T-helper 2 cell treated with Interferon-gamma antibody and Interleukin-4, amounts not matched to agents 5 μg/mL and 100 μg/mL, for 36 hours (primary cell): ENCODE measurements at regions not wholly inside any gene's neighbourhood (a gene's known extent, or its start where the extent isn't known, plus 50 kb on each side); places are given as distances from the start of the nearest gene placed in this dataset.
"Not testable (repeated sequence)": the region's sequence is repeated elsewhere in the genome, so short reads cannot be mapped to it uniquely, and the experiment has no call there.

Experiments used
- DNase-seq: peaks from one replicate; pipeline ENCODE4 v3.0.0; 2021; ENCODE audit warnings: low spot score
- H3K27ac Mint-ChIP-seq: one replicate; pipeline ENCODE4 v1.8.0; 2021; ENCODE audit warnings: mild to moderate bottlenecking, mixed read lengths
- H3K27me3 Mint-ChIP-seq: one replicate; pipeline ENCODE4 v1.8.0; 2021; ENCODE audit warnings: low read depth, mixed read lengths
- H3K36me3 Mint-ChIP-seq: one replicate; pipeline ENCODE4 v1.8.0; 2021; ENCODE audit warnings: low read depth, mixed read lengths
- H3K4me1 Mint-ChIP-seq: one replicate; pipeline ENCODE4 v1.8.0; 2021; ENCODE audit warnings: low read depth, mixed read lengths
- H3K4me3 Mint-ChIP-seq: one replicate; pipeline ENCODE4 v1.8.0; 2022; ENCODE audit warnings: mild to moderate bottlenecking, moderate library complexity, mixed read lengths
- H3K9me3 Mint-ChIP-seq: one replicate; pipeline ENCODE4 v1.8.0; 2021; ENCODE audit warnings: mixed read lengths

- Mint-ChIP-seq H3K27ac (no peak overlapping the region), H3K27me3 (no peaks in the 10 kb centered on the region), H3K4me3 (no peak overlapping the region), H3K36me3 (no peaks in the 10 kb centered on the region), H3K4me1 (no peaks in the 10 kb centered on the region), H3K9me3 (peaks cover 45% of the 10 kb centered on the region)
- no peak for DNase-seq
Observed at GRCh38 chr14:45868863-45869262, 615.9 kb upstream of the MIS18BP1 start.

- DNase-seq: no peak
- H3K9me3 Mint-ChIP-seq: peaks cover 45% of the 10 kb centered on the region
- no peak overlapping the region for H3K27ac Mint-ChIP-seq
- H3K4me1 Mint-ChIP-seq: no peaks in the 10 kb centered on the region
- no peaks in the 10 kb centered on the region for H3K27me3 Mint-ChIP-seq
- no peak overlapping the region for H3K4me3 Mint-ChIP-seq
- H3K36me3 Mint-ChIP-seq: no peaks in the 10 kb centered on the region
Observed at GRCh38 chr14:45868377-45868776, 615.4 kb upstream of the MIS18BP1 start.

DNA sequence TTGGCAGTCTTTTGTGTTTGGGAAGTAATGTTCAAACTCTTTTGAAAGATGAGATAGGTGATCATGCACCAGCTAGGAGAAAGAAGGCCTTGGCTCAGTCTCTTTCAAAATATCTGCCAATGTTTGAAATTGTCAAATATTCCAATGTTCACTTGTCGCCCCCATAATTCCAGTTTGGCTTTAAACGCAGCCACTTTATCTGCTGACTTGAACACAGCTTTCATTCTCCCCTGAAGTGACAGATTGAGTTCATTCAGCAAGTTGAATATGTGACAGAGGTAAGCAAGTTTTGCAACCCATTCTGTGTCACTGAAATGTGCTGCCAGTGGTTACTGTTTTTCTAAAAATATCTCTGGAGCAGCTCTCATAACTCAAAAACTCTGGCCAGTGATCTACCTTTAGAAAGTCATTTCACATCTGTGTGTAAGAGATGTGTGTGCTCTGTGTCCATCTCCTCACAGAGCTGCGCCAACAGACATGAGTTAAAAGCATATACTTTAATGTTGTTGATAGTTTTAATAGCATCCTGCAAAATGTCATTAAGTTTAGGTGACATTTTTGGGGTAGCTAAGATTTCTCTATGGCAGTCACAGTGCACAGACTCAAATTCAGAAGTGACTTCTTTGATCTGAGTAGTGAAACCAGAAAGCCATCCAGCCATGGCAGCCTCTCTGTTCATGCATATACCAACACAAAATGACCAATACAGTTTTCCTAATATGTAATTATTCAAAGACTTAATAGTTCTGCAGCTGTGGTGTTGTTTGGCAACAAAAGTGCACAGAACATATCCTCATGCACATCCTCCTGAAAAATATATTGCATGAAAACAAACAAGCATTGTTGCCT is 614.3 kb upstream of the MIS18BP1 start:
- peaks cover 37% of the 10 kb centered on the region for H3K9me3 Mint-ChIP-seq
- H3K4me1 Mint-ChIP-seq: no peaks in the 10 kb centered on the region
- no peak for DNase-seq
- H3K4me3 Mint-ChIP-seq: no peak overlapping the region
- no peak overlapping the region for H3K27ac Mint-ChIP-seq
- H3K36me3 Mint-ChIP-seq: no peaks in the 10 kb centered on the region
- H3K27me3 Mint-ChIP-seq: no peaks in the 10 kb centered on the region

DNA sequence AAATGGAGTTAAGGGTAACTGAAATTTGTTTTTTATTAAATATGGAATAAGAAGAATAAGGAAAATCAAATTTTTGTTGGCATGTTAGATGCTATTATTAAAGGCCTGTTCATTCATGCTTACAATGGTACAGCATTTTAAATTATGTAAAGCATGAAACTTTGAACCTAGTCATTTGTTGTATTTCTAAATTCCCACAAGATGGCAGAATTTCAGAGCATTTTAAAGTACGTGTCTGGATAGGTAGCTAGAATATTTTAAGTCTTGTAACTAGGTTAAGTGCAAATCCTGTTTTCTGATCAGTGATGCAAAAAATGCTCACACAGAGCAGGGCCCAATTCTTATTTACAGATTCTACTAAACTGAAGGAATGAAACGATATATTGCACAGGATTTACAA is 585.6 kb upstream of the MIS18BP1 start:
- H3K36me3 Mint-ChIP-seq: no peaks in the 10 kb centered on the region
- no peaks in the 10 kb centered on the region for H3K27me3 Mint-ChIP-seq
- no peak overlapping the region for H3K27ac Mint-ChIP-seq
- no peak overlapping the region for H3K4me3 Mint-ChIP-seq
- H3K4me1 Mint-ChIP-seq: no peaks in the 10 kb centered on the region
- peaks cover 58% of the 10 kb centered on the region for H3K9me3 Mint-ChIP-seq
- DNase-seq: no peak

DNA sequence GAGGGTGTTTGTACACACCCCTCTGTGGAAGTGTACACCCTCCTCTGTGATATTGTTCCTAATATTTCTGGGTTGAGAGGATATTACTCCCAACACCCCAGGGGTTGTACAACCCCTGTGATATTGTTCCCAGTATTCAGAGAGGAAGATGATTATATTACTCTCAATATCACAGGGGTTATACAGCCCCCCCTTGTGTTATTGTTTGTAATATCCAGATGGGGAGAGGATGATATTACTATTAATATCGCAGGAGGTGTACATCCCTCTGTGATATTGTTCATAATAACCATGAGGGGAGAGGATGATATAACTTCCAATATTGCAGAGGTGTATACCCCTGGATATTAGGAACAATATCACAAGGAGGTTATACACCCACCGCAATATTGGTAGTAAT is 566.1 kb upstream of the MIS18BP1 start:
- H3K36me3 Mint-ChIP-seq: no peaks in the 10 kb centered on the region

GRCh38 chr14:45811155-45811554 is 558.2 kb upstream of the MIS18BP1 start:
- Mint-ChIP-seq H3K9me3 (peaks cover 24% of the 10 kb centered on the region), H3K4me1 (no peaks in the 10 kb centered on the region), H3K27me3 (no peaks in the 10 kb centered on the region), H3K27ac (no peak overlapping the region), H3K4me3 (no peak overlapping the region), H3K36me3 (no peaks in the 10 kb centered on the region)
- no peak for DNase-seq

More for the DNA sequence above, 566.1 kb upstream of the MIS18BP1 start:
- Mint-ChIP-seq H3K9me3 (peaks cover 32% of the 10 kb centered on the region), H3K4me1 (no peaks in the 10 kb centered on the region), H3K4me3 (no peak overlapping the region), H3K27me3 (no peaks in the 10 kb centered on the region), H3K27ac (no peak overlapping the region)
- no peak for DNase-seq

- H3K9me3 Mint-ChIP-seq: peaks cover 19% of the 10 kb centered on the region
- no peaks in the 10 kb centered on the region for H3K27me3 Mint-ChIP-seq
- no peak overlapping the region for H3K4me3 Mint-ChIP-seq
- no peak overlapping the region for H3K27ac Mint-ChIP-seq
- no peak for DNase-seq
- no peaks in the 10 kb centered on the region for H3K36me3 Mint-ChIP-seq
- no peaks in the 10 kb centered on the region for H3K4me1 Mint-ChIP-seq
Observed at GRCh38 chr14:45810152-45810872, 557.3 kb upstream of the MIS18BP1 start.

GRCh38 chr14:45807178-45807899 is 554.3 kb upstream of the MIS18BP1 start:
- DNase-seq: no peak
- no peak overlapping the region for H3K4me3 Mint-ChIP-seq
- H3K4me1 Mint-ChIP-seq: no peaks in the 10 kb centered on the region
- no peaks in the 10 kb centered on the region for H3K36me3 Mint-ChIP-seq
- peaks cover 15% of the 10 kb centered on the region for H3K9me3 Mint-ChIP-seq
- H3K27ac Mint-ChIP-seq: no peak overlapping the region
- H3K27me3 Mint-ChIP-seq: no peaks in the 10 kb centered on the region

DNA sequence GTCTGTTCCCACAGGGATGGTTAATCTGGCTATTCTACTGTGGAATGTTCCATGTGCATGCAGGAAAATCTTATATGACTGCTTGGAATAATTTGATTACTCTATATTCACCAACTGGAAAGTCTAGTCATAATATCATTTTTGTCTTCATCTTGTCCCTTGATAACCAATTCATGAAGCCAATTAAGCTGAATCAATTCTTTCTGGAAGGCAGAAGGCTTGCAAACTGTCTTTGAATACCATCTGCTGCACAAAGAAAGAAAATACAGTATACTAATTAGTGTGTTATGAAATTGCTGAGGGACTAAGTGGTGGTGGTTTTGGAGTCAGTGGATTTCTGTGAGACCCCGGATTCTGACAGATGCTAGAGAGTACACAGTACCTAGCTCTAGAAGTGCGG is 546.5 kb upstream of the MIS18BP1 start:
- H3K4me3 Mint-ChIP-seq: no peak overlapping the region
- no peak overlapping the region for H3K27ac Mint-ChIP-seq
- peaks cover 32% of the 10 kb centered on the region for H3K9me3 Mint-ChIP-seq
- no peaks in the 10 kb centered on the region for H3K4me1 Mint-ChIP-seq
- DNase-seq: no peak
- H3K36me3 Mint-ChIP-seq: no peaks in the 10 kb centered on the region
- no peaks in the 10 kb centered on the region for H3K27me3 Mint-ChIP-seq

GRCh38 chr14:45798659-45799058 is 545.7 kb upstream of the MIS18BP1 start:
- no peak overlapping the region for H3K27ac Mint-ChIP-seq
- no peaks in the 10 kb centered on the region for H3K27me3 Mint-ChIP-seq

DNA sequence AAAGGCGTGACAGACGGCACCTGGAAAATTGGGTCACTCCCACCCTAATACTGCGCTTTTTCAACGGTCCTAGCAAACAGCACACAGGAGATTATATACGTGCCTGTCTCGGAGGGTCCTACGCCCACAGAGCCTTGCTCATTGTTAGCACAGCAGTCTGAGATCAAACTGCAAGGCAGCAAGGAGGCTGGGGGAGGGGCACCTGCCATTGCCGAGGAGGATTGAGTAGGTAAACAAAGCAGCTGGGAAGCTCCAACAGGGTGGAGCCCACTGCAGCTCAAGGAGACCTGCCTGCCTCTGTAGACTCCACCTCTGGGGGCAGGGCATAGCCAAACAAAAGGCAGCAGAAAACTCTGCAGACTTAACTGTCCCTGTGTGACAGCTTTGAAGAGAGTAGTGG is 543.0 kb upstream of the MIS18BP1 start:
- H3K4me1 Mint-ChIP-seq, H3K4me3 Mint-ChIP-seq, DNase-seq, H3K27me3 Mint-ChIP-seq, H3K36me3 Mint-ChIP-seq, H3K27ac Mint-ChIP-seq: not testable (repeated sequence)
- peaks cover 22% of the 10 kb centered on the region for H3K9me3 Mint-ChIP-seq

More at GRCh38 chr14:45798659-45799058, 545.7 kb upstream of the MIS18BP1 start:
- Mint-ChIP-seq H3K4me3 (no peak overlapping the region), H3K4me1 (no peaks in the 10 kb centered on the region), H3K9me3 (peaks cover 30% of the 10 kb centered on the region), H3K36me3 (no peaks in the 10 kb centered on the region)
- no peak for DNase-seq

DNA sequence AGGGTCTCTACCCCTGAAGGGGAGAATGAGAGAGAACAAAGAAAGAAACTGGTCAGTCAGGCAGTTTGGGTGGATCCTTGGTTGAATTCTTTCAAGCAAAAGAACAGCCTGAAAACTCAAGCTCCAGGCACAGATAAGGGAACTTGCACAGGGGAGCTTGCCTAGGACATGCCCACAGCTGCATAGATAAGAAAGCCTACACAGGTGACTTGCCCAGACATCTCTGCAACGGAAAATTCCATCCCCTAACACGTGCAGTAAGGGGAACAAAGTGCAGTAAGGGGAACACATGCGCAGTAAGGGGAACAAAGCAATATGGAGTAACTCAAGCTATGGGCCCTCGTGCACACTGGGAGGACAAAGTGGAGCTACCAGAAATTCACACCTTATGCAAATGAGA is 540.1 kb upstream of the MIS18BP1 start:
- Mint-ChIP-seq H3K27me3 (no peaks in the 10 kb centered on the region), H3K4me3 (no peak overlapping the region), H3K36me3 (no peaks in the 10 kb centered on the region), H3K4me1 (no peaks in the 10 kb centered on the region), H3K9me3 (peaks cover 24% of the 10 kb centered on the region), H3K27ac (no peak overlapping the region)
- no peak for DNase-seq

DNA sequence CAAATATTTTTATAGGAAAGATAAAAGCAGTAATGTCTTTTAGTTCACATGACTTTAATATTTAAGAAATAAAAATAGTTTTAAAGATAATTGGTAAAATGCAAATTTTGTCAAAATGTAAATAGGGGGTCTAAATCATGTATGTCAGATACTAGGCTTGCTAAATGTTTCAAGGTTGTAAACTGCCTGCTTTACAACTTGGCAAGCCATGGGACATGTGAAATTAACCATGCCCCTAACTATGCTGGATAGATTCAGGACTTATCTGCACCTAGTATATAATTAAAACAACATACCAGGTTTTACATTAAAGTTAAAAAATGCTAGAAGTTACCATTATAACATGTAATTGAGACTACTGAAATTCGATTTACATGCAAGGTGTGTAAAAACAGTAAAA is 537.3 kb upstream of the MIS18BP1 start:
- Mint-ChIP-seq H3K4me1 (no peaks in the 10 kb centered on the region), H3K4me3 (no peak overlapping the region), H3K36me3 (no peaks in the 10 kb centered on the region), H3K27me3 (no peaks in the 10 kb centered on the region), H3K9me3 (peaks cover 33% of the 10 kb centered on the region), H3K27ac (no peak overlapping the region)
- DNase-seq: no peak

DNA sequence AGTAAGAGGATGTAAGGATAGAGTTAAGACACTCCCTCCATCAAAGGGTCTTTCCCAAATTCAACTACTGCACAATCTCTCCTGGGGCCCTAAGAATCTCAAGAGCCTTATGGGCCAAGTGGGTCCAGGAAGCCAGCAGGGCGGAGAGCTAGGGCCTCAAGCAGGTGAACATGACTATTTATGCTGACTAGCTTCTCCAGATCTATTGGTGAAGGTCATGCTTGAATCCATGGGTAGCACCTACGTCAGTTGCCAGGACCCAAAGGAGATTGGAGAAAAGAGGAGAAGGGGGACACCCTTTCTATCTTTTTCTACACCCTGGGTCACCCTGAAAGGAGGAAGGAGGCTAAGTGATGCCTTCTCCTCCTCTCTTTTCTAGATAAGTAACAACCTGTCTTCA is 534.2 kb upstream of the MIS18BP1 start:
- Mint-ChIP-seq H3K9me3 (peaks cover 59% of the 10 kb centered on the region), H3K4me1 (no peaks in the 10 kb centered on the region), H3K4me3 (no peak overlapping the region), H3K27me3 (no peaks in the 10 kb centered on the region), H3K36me3 (no peaks in the 10 kb centered on the region), H3K27ac (no peak overlapping the region)
- no peak for DNase-seq
